ENCODE measurements at regions not wholly inside any gene's neighbourhood (a gene's known extent, or its start where the extent isn't known, plus 50 kb on each side); places are given as distances from the start of the nearest gene placed in this dataset.

DNA sequence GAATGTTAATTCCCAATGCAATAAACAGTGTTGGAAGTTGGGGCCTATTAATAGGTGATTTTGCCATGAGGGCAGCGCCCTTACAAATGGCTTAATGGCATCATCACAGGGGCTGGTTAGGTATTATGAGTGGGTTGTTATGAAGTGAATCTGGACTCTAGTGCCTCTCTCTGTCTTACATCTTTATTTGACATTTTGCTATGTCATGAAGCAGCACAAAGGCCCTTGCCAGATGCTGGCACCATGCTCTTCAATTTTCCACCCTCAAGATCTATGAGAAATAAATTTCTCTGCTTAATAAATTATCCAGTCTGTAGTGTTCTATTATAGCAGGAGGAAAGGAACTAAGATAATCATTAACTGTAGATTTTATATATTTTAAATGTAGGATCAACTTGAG lies 1098.7 kb upstream of the NUDT12 start:
- TF ChIP-seq RAD21 (IDR thresholded peaks at IDR 0.05) (no peak), RXRA (IDR thresholded peaks at IDR 0.05) (no peak), YY1 (IDR thresholded peaks at IDR 0.05) (no peak), SP1 (IDR thresholded peaks at IDR 0.05) (no peak)
- TF ChIP-seq, protein P1, sequence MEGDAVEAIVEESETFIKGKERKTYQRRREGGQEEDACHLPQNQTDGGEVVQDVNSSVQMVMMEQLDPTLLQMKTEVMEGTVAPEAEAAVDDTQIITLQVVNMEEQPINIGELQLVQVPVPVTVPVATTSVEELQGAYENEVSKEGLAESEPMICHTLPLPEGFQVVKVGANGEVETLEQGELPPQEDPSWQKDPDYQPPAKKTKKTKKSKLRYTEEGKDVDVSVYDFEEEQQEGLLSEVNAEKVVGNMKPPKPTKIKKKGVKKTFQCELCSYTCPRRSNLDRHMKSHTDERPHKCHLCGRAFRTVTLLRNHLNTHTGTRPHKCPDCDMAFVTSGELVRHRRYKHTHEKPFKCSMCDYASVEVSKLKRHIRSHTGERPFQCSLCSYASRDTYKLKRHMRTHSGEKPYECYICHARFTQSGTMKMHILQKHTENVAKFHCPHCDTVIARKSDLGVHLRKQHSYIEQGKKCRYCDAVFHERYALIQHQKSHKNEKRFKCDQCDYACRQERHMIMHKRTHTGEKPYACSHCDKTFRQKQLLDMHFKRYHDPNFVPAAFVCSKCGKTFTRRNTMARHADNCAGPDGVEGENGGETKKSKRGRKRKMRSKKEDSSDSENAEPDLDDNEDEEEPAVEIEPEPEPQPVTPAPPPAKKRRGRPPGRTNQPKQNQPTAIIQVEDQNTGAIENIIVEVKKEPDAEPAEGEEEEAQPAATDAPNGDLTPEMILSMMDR (IDR thresholded peaks at IDR 0.05; ENCODE audit: low read depth, low read length, missing input control): no peak
- TF ChIP-seq, protein P2, sequence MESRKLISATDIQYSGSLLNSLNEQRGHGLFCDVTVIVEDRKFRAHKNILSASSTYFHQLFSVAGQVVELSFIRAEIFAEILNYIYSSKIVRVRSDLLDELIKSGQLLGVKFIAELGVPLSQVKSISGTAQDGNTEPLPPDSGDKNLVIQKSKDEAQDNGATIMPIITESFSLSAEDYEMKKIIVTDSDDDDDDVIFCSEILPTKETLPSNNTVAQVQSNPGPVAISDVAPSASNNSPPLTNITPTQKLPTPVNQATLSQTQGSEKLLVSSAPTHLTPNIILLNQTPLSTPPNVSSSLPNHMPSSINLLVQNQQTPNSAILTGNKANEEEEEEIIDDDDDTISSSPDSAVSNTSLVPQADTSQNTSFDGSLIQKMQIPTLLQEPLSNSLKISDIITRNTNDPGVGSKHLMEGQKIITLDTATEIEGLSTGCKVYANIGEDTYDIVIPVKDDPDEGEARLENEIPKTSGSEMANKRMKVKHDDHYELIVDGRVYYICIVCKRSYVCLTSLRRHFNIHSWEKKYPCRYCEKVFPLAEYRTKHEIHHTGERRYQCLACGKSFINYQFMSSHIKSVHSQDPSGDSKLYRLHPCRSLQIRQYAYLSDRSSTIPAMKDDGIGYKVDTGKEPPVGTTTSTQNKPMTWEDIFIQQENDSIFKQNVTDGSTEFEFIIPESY (IDR thresholded peaks at IDR 0.05): no peak
- TF ChIP-seq, protein P3, sequence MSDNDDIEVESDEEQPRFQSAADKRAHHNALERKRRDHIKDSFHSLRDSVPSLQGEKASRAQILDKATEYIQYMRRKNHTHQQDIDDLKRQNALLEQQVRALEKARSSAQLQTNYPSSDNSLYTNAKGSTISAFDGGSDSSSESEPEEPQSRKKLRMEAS (IDR thresholded peaks at IDR 0.05): no peak
- TF ChIP-seq, protein P4, sequence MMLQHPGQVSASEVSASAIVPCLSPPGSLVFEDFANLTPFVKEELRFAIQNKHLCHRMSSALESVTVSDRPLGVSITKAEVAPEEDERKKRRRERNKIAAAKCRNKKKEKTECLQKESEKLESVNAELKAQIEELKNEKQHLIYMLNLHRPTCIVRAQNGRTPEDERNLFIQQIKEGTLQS (IDR thresholded peaks at IDR 0.05): no peak

Measured in liver (tissue), 3 donors.